K562 (cell line): ENCODE measurements at regions not wholly inside any gene's neighbourhood (a gene's known extent, or its start where the extent isn't known, plus 50 kb on each side); places are given as distances from the start of the nearest gene placed in this dataset.
"Not testable (repeated sequence)": the region's sequence is repeated elsewhere in the genome, so short reads cannot be mapped to it uniquely, and the experiment has no call there.

Experiments
- ATAC-seq: fragments of 200-7000 bp; cut with Tn5 transposase; 3 replicates; pipeline ENCODE4 v1.9.1; 2020; ENCODE audit warnings: moderate library complexity
- BruUV-seq: library from RNA; stranded (reverse); fragments of 400-500 nt; replicated peaks from 2 replicates; lab custom pipeline; 2021; lab: Mats Ljungman, UMichigan
- CTCF ChIA-PET: fragments of 300-600 bp; formaldehyde crosslinking; extraction: SDS; loops from one replicate; lab custom pipeline; 2021; ENCODE audit warnings: low intra/inter-chr PET ratio; lab: Yijun Ruan, JAX
- POLR2A ChIA-PET: fragments of 300-600, 350-650 bp; sonication (Branson Sonifier 250); formaldehyde crosslinking; extraction: SDS; loops from one replicate; lab custom pipeline; 2021; ENCODE audit warnings: antibody characterized with exemption, inconsistent platforms; lab: Yijun Ruan, JAX
- DNase-seq, 4 experiments: peaks; one replicate each; pipeline versions ENCODE4 v3.0.0 to v3.0.0-alpha.2; 2011 to 2018; ENCODE audit warnings: low spot score in 3 of 4, mixed read lengths in 3 of 4; ENCODE audit errors: extremely low read depth in 1 of 4
- FAIRE-seq: peaks from 2 replicates; lab custom pipeline; 2011; peaks lifted over from hg19 to GRCh38; lab: Jason Lieb, UNC
- H2AFZ ChIP-seq: 2 replicates; pipeline ENCODE4 v1.6.0; 2011; ENCODE audit warnings: low read depth, low read length, control low read depth, inconsistent platforms
- H3K27ac ChIP-seq: fragments of 200-600 bp; 3 replicates; pipeline ENCODE4 v1.8.0; 2011; ENCODE audit warnings: low read depth, mild to moderate bottlenecking, control low read depth, inconsistent platforms, low read length, moderate library complexity, mixed read lengths; ENCODE audit errors: extremely low read depth
- H3K27me3 ChIP-seq, 2 experiments: fragments of 300-600 bp in 1 of 2; 2 replicates in 1 of 2; 3 replicates in 1 of 2; pipeline versions ENCODE4 v1.6.0 to v1.8.0; 2011; ENCODE audit warnings: inconsistent platforms in 2 of 2, low read length in 2 of 2, mild to moderate bottlenecking in 1 of 2, mixed read lengths in 1 of 2, moderate library complexity in 1 of 2; ENCODE audit not compliant: control insufficient read depth in 2 of 2, insufficient read depth in 2 of 2
- H3K36me3 ChIP-seq: fragments of 300-600 bp; 3 replicates; pipeline ENCODE4 v1.8.0; 2011; ENCODE audit warnings: mild to moderate bottlenecking, low read length, inconsistent platforms; ENCODE audit not compliant: control insufficient read depth, insufficient read depth
- H3K4me1 ChIP-seq, 2 experiments: fragments of 200-600 bp in 1 of 2; replicated peaks in 1 of 2; 2 replicates in 1 of 2; 3 replicates in 1 of 2; pipeline versions ENCODE4 v1.5.1 to v1.8.0; 2011; ENCODE audit warnings: inconsistent platforms in 2 of 2, low read length in 2 of 2, mild to moderate bottlenecking in 1 of 2, mixed read lengths in 1 of 2, moderate library complexity in 1 of 2; ENCODE audit not compliant: control insufficient read depth in 2 of 2, insufficient read depth in 2 of 2
- H3K4me2 ChIP-seq: 2 replicates; pipeline ENCODE4 v1.6.1; 2011; ENCODE audit warnings: low read length, control low read depth, inconsistent platforms, mixed read lengths; ENCODE audit not compliant: insufficient read depth
- H3K4me3 ChIP-seq: fragments of 200-600 bp; sonication (generic), shearing (Covaris generic); 2 replicates; pipeline ENCODE4 v1.5.1; 2016; ENCODE audit warnings: control low read depth, inconsistent platforms
- H3K79me2 ChIP-seq: fragments of 200-600 bp; 3 replicates; pipeline ENCODE4 v1.8.0; 2011; ENCODE audit warnings: low read length, inconsistent platforms; ENCODE audit not compliant: control insufficient read depth, insufficient read depth
- H3K9ac ChIP-seq, 2 experiments: 2 replicates each; pipeline versions ENCODE4 v1.6.0 to v1.6.1; 2011; ENCODE audit warnings: low read depth in 2 of 2, low read length in 2 of 2, control low read depth in 1 of 2, inconsistent platforms in 1 of 2, mild to moderate bottlenecking in 1 of 2, mixed read lengths in 1 of 2; ENCODE audit not compliant: insufficient read depth in 1 of 2
- H3K9me1 ChIP-seq: one replicate; pipeline ENCODE4 v1.6.0; 2011; ENCODE audit warnings: inconsistent platforms, mild to moderate bottlenecking, low read length, moderate library complexity; ENCODE audit not compliant: control insufficient read depth, insufficient read depth
- H3K9me3 ChIP-seq: replicated peaks from 2 replicates; pipeline ENCODE4 v1.5.1; 2011; ENCODE audit warnings: low read depth, low read length, inconsistent platforms; ENCODE audit not compliant: control insufficient read depth, insufficient read depth
- H4K20me1 ChIP-seq: replicated peaks from 2 replicates; pipeline ENCODE4 v1.6.1; 2011; ENCODE audit warnings: low read length, inconsistent platforms, mixed read lengths; ENCODE audit not compliant: control insufficient read depth, insufficient read depth
- WGBS: fragments of 100-300 bp; shearing (Covaris generic); methylation state at CpG from one replicate; pipeline ENCODE4 v1.1.6; 2016; ENCODE audit warnings: low coverage, mixed read lengths; ENCODE audit not compliant: insufficient coverage; ENCODE audit errors: missing lambda C conversion rate; 5-methylcytosine and 5-hydroxymethylcytosine counted together
- in situ Hi-C: fragments of 300-500 bp; cut with MboI; formaldehyde crosslinking; loops from 4 replicates; pipeline ENCODE4 v1.15.0; 2018; ENCODE audit warnings: inconsistent platforms, mixed read lengths
- intact Hi-C: fragments of 100-400 bp; cut with micrococcal nuclease; formaldehyde crosslinking; loops from 2 replicates; pipeline ENCODE4 v1.14.2; 2022
- TF ChIP-seq, protein P1 (sequence below): sonication (generic); formaldehyde crosslinking; IDR thresholded peaks from 2 replicates; pipeline ENCODE4 v1.8.1; 2023; ENCODE audit warnings: mild to moderate bottlenecking, missing genetic modification reagents
- TF ChIP-seq, protein P2 (sequence below): fragments of 450-650 bp; formaldehyde crosslinking; IDR thresholded peaks from 2 replicates; pipeline ENCODE4 v1.4.0; 2022; ENCODE audit warnings: mild to moderate bottlenecking, moderate library complexity

DNA sequence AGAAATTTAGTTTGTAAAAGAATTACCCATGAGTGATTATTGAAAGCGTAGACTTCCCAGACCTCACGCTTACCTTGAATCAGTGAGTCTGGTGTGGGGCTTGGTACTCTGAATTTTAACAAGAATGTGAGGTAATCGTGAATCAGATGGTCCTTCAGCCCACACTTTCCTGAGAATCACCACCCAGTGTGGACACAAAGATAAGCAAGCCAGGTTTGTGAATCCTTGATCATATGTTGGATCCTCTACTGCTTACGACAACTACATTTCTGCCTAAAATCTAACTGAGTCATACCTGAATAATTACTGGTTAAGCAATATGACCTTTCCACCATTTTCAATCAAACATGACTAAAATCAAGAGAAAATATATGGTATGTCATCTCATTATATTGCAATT, 589.3 kb downstream of the TFAP2A start (continued):
- TF ChIP-seq, protein P1, sequence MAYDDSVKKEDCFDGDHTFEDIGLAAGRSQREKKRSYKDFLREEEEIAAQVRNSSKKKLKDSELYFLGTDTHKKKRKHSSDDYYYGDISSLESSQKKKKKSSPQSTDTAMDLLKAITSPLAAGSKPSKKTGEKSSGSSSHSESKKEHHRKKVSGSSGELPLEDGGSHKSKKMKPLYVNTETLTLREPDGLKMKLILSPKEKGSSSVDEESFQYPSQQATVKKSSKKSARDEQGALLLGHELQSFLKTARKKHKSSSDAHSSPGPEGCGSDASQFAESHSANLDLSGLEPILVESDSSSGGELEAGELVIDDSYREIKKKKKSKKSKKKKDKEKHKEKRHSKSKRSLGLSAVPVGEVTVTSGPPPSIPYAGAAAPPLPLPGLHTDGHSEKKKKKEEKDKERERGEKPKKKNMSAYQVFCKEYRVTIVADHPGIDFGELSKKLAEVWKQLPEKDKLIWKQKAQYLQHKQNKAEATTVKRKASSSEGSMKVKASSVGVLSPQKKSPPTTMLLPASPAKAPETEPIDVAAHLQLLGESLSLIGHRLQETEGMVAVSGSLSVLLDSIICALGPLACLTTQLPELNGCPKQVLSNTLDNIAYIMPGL (CRISPR knock-in tag) = no peak
- TF ChIP-seq, protein P2, sequence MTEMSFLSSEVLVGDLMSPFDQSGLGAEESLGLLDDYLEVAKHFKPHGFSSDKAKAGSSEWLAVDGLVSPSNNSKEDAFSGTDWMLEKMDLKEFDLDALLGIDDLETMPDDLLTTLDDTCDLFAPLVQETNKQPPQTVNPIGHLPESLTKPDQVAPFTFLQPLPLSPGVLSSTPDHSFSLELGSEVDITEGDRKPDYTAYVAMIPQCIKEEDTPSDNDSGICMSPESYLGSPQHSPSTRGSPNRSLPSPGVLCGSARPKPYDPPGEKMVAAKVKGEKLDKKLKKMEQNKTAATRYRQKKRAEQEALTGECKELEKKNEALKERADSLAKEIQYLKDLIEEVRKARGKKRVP (CRISPR knock-in tag) = no peak

DNA sequence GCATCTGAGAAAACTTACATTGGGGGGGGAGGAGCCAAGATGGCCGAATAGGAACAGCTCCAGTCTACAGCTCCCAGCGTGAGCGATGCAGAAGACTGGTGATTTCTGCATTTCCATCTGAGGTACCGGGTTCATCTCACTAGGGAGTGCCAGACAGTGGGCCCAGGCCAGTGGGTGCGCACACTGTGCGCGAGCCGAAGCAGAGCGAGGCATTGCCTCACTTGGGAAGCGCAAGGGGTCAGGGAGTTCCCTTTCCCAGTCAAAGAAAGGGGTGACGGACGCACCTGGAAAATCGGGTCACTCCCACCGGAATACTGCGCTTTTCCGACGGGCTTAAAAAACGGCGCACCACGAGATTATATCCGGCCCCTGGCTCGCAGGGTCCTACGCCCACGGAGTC, 604.1 kb downstream of the TFAP2A start:
- POLR2A ChIA-PET, H3K4me1 ChIP-seq, H3K9me1 ChIP-seq, DNase-seq, H3K27ac ChIP-seq, H3K27me3 ChIP-seq, H3K9me3 ChIP-seq, ATAC-seq, FAIRE-seq, H3K9ac ChIP-seq, H2AFZ ChIP-seq, intact Hi-C loops, H3K79me2 ChIP-seq, in situ Hi-C loops, CTCF ChIA-PET, BruUV-seq, H3K36me3 ChIP-seq, H3K4me2 ChIP-seq, H3K4me3 ChIP-seq, H4K20me1 ChIP-seq: not testable (repeated sequence)
- WGBS = 3% methylated on average over 23 of the region's 24 CpGs
